ENCODE measurements at regions not wholly inside any gene's neighbourhood (a gene's known extent, or its start where the extent isn't known, plus 50 kb on each side); places are given as distances from the start of the nearest gene placed in this dataset.

DNA sequence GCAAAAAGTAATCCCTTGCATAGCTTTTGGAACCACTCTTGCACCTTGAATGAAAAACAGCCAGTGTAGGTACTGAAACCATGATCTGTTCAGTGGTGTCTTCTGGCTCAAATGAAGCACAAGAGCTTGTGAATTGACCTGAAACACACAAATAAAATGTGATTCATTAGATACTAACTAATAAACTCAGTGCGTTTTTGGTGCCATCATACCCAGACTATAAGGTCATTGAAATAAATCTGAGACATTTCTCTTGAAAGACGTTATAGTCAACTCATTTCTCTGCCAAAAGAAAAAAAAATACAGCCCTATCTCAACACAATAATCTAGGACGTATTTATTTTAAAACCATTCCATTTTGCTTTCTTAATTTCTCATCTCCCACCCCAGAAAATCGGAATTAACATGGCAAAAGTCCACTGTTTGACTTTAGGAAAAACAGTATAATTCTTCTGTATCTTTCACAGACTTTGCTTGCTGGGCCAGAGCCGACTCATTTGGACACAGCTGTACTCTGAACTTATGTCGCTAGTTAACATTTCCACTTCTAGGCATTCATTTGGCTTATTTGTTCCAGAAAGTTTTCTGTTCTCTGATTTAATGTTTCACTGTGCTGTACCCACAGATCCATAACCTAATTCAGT, 284.9 kb upstream of the TBL1XR1 start:
- POLR2A ChIA-PET = no interaction called here
- intact Hi-C loops (cut with micrococcal nuclease; ENCODE audit: unreplicated experiment) = no loop called here

GRCh38 chr3:177483182-177483967, 286.1 kb upstream of the TBL1XR1 start:
- ChIA-PET POLR2A (no interaction called here), CTCF (no interaction called here)
- Mint-ChIP-seq H3K27ac (ENCODE audit: unreplicated experiment) (no peak overlapping the region), H3K4me1 (ENCODE audit: low read depth, unreplicated experiment) (no peaks in the 10 kb centered on the region), H3K36me3 (ENCODE audit: insufficient read depth, unreplicated experiment) (no peaks in the 10 kb centered on the region), H3K4me3 (ENCODE audit: unreplicated experiment) (no peak overlapping the region), H3K9me3 (ENCODE audit: unreplicated experiment) (no peaks in the 10 kb centered on the region), H3K27me3 (ENCODE audit: insufficient read depth, unreplicated experiment) (no peaks in the 10 kb centered on the region)
- H3K27me3 ChIP-seq (replicated peaks; ENCODE audit: control insufficient read depth, insufficient read depth, low read length) = no peaks in the 10 kb centered on the region
- no peak overlapping the region for H3K4me3 ChIP-seq (ENCODE audit: low read depth, low read length)
- intact Hi-C loops (cut with micrococcal nuclease; ENCODE audit: unreplicated experiment) = no loop called here
- DNase-seq = peak in 1 of 2 experiments; percentile 14
- H3K36me3 ChIP-seq (ENCODE audit: control insufficient read depth, insufficient read depth, low read length) = no peaks in the 10 kb centered on the region
- peak in 1 of 2 experiments; percentile 15 for TF ChIP-seq CTCF (IDR thresholded peaks at IDR 0.05; ENCODE audit: insufficient read depth in 1 of 2, low read depth in 1 of 2, low read length in 1 of 2, severe bottlenecking in 1 of 2, unreplicated experiment in 1 of 2)
- H3K9me3 ChIP-seq = no peaks in the 10 kb centered on the region
- no TSS peak for BruUV-seq (replicated peaks)
- H3K4me1 ChIP-seq = peaks cover 3% of the 10 kb centered on the region; the same call in 1 of the 2 replicates

More for the DNA sequence above, 284.9 kb upstream of the TBL1XR1 start:
- no peaks in the 10 kb centered on the region for H3K27me3 Mint-ChIP-seq (ENCODE audit: insufficient read depth, unreplicated experiment)
- no peak for TF ChIP-seq CTCF (IDR thresholded peaks at IDR 0.05; ENCODE audit: insufficient read depth in 1 of 2, low read depth in 1 of 2, low read length in 1 of 2, severe bottlenecking in 1 of 2, unreplicated experiment in 1 of 2)
- Histone ChIP-seq H3K4me3 (ENCODE audit: low read depth, low read length) (no peak overlapping the region), H3K36me3 (ENCODE audit: control insufficient read depth, insufficient read depth, low read length) (no peaks in the 10 kb centered on the region), H3K4me1 (0 out of 2 replicates have a peak, but pooled peaks cover 4% of the 10 kb centered on the region), H3K9me3 (no peaks in the 10 kb centered on the region), H3K27me3 (replicated peaks; ENCODE audit: control insufficient read depth, insufficient read depth, low read length) (no peaks in the 10 kb centered on the region)
- no peak for DNase-seq
- no peaks in the 10 kb centered on the region for H3K9me3 Mint-ChIP-seq (ENCODE audit: unreplicated experiment)
- H3K4me3 Mint-ChIP-seq (ENCODE audit: unreplicated experiment) = no peak overlapping the region
- no peak overlapping the region for H3K27ac Mint-ChIP-seq (ENCODE audit: unreplicated experiment)
- no TSS peak for BruUV-seq (replicated peaks)
- no peaks in the 10 kb centered on the region for H3K4me1 Mint-ChIP-seq (ENCODE audit: low read depth, unreplicated experiment)
- no peaks in the 10 kb centered on the region for H3K36me3 Mint-ChIP-seq (ENCODE audit: insufficient read depth, unreplicated experiment)
- CTCF ChIA-PET = no interaction called here

DNA sequence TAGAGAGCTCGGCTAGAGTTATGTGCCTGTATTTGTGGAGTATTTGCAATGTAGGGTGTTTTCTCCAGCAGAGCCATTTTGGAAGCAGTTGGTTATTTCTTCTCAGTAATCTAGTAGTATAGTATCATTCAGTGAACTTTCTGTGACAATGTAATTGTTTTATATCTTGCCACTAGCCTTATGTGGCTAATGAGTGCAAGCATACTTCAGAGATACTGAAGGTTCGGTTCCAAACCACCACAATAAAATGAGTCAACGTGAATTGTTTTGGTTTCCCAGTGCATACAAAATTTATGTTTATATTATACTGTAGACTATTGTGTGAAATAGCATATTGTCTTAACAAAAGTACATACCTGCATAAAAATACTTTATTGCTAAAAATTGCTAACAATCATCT, 286.9 kb upstream of the TBL1XR1 start:
- no peak for DNase-seq
- no peaks in the 10 kb centered on the region for H3K9me3 Mint-ChIP-seq (ENCODE audit: unreplicated experiment)
- TF ChIP-seq CTCF (IDR thresholded peaks at IDR 0.05; ENCODE audit: insufficient read depth in 1 of 2, low read depth in 1 of 2, low read length in 1 of 2, severe bottlenecking in 1 of 2, unreplicated experiment in 1 of 2) = no peak
- no peaks in the 10 kb centered on the region for H3K36me3 Mint-ChIP-seq (ENCODE audit: insufficient read depth, unreplicated experiment)
- ChIA-PET POLR2A (no interaction called here), CTCF (no interaction called here)
- no peak overlapping the region for H3K27ac Mint-ChIP-seq (ENCODE audit: unreplicated experiment)
- no peaks in the 10 kb centered on the region for H3K27me3 Mint-ChIP-seq (ENCODE audit: insufficient read depth, unreplicated experiment)
- H3K4me3 Mint-ChIP-seq (ENCODE audit: unreplicated experiment) = no peak overlapping the region
- peaks cover 7% of the 10 kb centered on the region; the same call in 1 of the 2 replicates for H3K4me1 ChIP-seq
- H3K27me3 ChIP-seq (replicated peaks; ENCODE audit: control insufficient read depth, insufficient read depth, low read length) = no peaks in the 10 kb centered on the region
- H3K4me3 ChIP-seq (ENCODE audit: low read depth, low read length) = no peak overlapping the region
- BruUV-seq (replicated peaks) = no TSS peak
- H3K36me3 ChIP-seq (ENCODE audit: control insufficient read depth, insufficient read depth, low read length) = no peaks in the 10 kb centered on the region
- H3K9me3 ChIP-seq = no peaks in the 10 kb centered on the region
- intact Hi-C loops (cut with micrococcal nuclease; ENCODE audit: unreplicated experiment) = no loop called here
- no peaks in the 10 kb centered on the region for H3K4me1 Mint-ChIP-seq (ENCODE audit: low read depth, unreplicated experiment)

Data from Caco-2 (cell line).